ENCODE measurements at regions not wholly inside any gene's neighbourhood (a gene's known extent, or its start where the extent isn't known, plus 50 kb on each side); places are given as distances from the start of the nearest gene placed in this dataset.

DNA sequence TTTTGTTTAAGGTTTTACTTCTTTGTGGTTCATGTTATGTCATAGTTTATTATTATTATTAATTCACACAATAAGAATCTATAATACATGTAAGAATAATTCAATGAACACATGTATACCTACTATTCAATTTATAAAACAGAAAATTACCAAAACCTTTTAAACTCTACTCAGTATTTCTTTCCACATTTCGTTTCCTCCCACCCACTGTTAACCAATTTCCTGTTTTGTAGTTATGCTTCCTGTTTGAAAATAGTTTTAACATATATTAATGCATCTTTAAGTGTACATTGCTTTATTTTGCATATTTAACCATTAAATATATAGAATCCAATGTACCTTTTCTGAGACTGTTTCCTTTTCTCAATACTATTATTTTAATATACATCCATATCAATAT is 397.9 kb upstream of the SPTLC3 start:
- TF ChIP-seq POLR2A (IDR thresholded peaks at IDR 0.05) = no peak
- TF ChIP-seq, protein P1, sequence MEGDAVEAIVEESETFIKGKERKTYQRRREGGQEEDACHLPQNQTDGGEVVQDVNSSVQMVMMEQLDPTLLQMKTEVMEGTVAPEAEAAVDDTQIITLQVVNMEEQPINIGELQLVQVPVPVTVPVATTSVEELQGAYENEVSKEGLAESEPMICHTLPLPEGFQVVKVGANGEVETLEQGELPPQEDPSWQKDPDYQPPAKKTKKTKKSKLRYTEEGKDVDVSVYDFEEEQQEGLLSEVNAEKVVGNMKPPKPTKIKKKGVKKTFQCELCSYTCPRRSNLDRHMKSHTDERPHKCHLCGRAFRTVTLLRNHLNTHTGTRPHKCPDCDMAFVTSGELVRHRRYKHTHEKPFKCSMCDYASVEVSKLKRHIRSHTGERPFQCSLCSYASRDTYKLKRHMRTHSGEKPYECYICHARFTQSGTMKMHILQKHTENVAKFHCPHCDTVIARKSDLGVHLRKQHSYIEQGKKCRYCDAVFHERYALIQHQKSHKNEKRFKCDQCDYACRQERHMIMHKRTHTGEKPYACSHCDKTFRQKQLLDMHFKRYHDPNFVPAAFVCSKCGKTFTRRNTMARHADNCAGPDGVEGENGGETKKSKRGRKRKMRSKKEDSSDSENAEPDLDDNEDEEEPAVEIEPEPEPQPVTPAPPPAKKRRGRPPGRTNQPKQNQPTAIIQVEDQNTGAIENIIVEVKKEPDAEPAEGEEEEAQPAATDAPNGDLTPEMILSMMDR (IDR thresholded peaks at IDR 0.05 in 4 of 5, conservative IDR thresholded peaks at IDR 0.05 in 1 of 5) = no peak
